ENCODE measurements at regions not wholly inside any gene's neighbourhood (a gene's known extent, or its start where the extent isn't known, plus 50 kb on each side); places are given as distances from the start of the nearest gene placed in this dataset.

DNA sequence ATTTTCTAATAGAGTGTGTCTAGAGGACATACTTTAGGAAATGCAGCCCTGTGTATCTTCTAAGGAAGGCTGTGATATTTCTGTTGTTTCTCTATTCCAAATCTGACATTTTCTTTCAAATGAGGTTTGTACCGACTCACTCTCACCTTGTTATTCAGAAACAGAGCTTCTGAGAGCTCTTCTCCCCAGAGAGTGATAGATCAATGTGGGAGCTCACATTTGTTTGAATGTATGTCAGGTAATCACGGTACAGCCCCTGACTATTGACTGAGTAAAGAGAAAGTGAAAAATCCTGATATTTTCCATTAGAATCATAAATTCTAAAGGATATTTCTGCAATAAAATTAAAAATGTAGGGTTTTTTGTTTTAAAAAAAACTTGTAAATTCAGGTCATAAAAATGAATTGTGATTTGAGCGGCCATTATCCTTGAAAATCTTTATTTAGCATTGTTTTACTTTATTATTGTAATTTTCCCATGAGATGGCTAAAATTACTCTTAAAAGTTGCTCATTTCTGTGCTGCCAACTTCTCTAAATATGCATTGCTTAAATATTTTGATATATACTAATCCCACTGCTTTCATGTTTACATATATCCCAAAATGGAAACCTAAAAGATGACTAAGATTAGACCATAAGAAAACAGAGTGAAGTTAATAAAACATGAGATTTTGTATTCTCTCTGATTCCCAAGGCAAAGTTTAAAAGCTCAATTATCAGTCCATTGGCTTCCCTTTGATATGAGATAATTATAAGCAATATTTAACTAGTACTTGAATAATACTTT lies 1226.8 kb upstream of the CITED2 start:
- no peaks in the 10 kb centered on the region for H4K20me1 ChIP-seq (ENCODE audit: insufficient read depth, poor library complexity, severe bottlenecking)
- no peaks in the 10 kb centered on the region for H3K27me3 ChIP-seq
- no peak overlapping the region for H2AFZ ChIP-seq
- H3K9me3 ChIP-seq (ENCODE audit: low read depth): no peaks in the 10 kb centered on the region
- no peak overlapping the region for H3K27ac ChIP-seq
- H3K4me1 ChIP-seq (ENCODE audit: insufficient read depth): no peaks in the 10 kb centered on the region
- no peak for DNase-seq (ENCODE audit: low spot score)
- H3K9me2 ChIP-seq (replicated peaks; ENCODE audit: insufficient read depth): no peaks in the 10 kb centered on the region
- TF ChIP-seq EZH2phosphoT487 (IDR thresholded peaks at IDR 0.05; ENCODE audit: low read depth, severe bottlenecking, unreplicated experiment): no peak
- no peak for TF ChIP-seq EZH2 (IDR thresholded peaks at IDR 0.05; ENCODE audit: borderline replicate concordance)
- no peak for TF ChIP-seq CTCF (IDR thresholded peaks at IDR 0.05; ENCODE audit: poor library complexity)
- H3K36me3 ChIP-seq (replicated peaks; ENCODE audit: insufficient read depth, low read depth): no peaks in the 10 kb centered on the region
- H3K4me3 ChIP-seq: no peak overlapping the region
- no peak overlapping the region for H3K4me2 ChIP-seq
- H3K79me2 ChIP-seq: no peaks in the 10 kb centered on the region
- WGBS (ENCODE audit: low lambda C conversion rate, missing lambda C conversion rate): 74% methylated on average over 3 of the region's 3 CpGs

GRCh38 chr6:140599916-140600315 lies 1225.5 kb upstream of the CITED2 start:
- H3K27ac ChIP-seq: no peak overlapping the region
- H3K9me3 ChIP-seq (ENCODE audit: low read depth): no peaks in the 10 kb centered on the region
- DNase-seq (ENCODE audit: low spot score): no peak
- H3K4me1 ChIP-seq (ENCODE audit: insufficient read depth): no peaks in the 10 kb centered on the region
- TF ChIP-seq CTCF (IDR thresholded peaks at IDR 0.05; ENCODE audit: poor library complexity): no peak
- no peak for TF ChIP-seq EZH2phosphoT487 (IDR thresholded peaks at IDR 0.05; ENCODE audit: low read depth, severe bottlenecking, unreplicated experiment)
- no peak for TF ChIP-seq EZH2 (IDR thresholded peaks at IDR 0.05; ENCODE audit: borderline replicate concordance)
- no peaks in the 10 kb centered on the region for H3K36me3 ChIP-seq (replicated peaks; ENCODE audit: insufficient read depth, low read depth)
- H3K4me2 ChIP-seq: no peak overlapping the region
- no peaks in the 10 kb centered on the region for H4K20me1 ChIP-seq (ENCODE audit: insufficient read depth, poor library complexity, severe bottlenecking)
- H3K79me2 ChIP-seq: no peaks in the 10 kb centered on the region
- no peaks in the 10 kb centered on the region for H3K27me3 ChIP-seq
- 80% methylated on average over 1 of the region's 1 CpG for WGBS (ENCODE audit: low lambda C conversion rate, missing lambda C conversion rate)
- H3K9me2 ChIP-seq (replicated peaks; ENCODE audit: insufficient read depth): no peaks in the 10 kb centered on the region
- H3K4me3 ChIP-seq: no peak overlapping the region
- no peak overlapping the region for H2AFZ ChIP-seq

DNA sequence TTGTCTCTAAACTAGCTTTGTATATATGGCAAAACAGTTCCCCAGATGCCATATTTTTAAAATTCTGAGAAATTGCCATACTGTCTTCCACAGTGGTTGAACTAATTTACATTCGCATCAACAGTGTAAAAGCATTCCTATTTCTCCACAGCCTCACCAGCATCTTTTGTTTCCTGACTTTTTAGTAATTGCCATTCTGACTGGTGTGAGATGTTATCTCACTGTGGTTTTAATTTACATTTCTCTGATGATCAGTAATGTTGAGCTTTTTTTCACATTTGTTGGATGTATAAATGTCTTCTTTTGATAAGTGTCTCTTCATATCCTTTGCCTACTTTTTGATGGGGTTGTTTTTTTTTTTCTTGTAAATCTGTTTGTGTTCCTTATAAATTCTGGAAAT lies 1222.7 kb upstream of the CITED2 start:
- no peaks in the 10 kb centered on the region for H3K79me2 ChIP-seq
- H3K9me3 ChIP-seq (ENCODE audit: low read depth): no peaks in the 10 kb centered on the region
- no peaks in the 10 kb centered on the region for H3K9me2 ChIP-seq (replicated peaks; ENCODE audit: insufficient read depth)
- H3K4me3 ChIP-seq: no peak overlapping the region
- no peak for DNase-seq (ENCODE audit: low spot score)
- H2AFZ ChIP-seq: no peak overlapping the region
- no peaks in the 10 kb centered on the region for H4K20me1 ChIP-seq (ENCODE audit: insufficient read depth, poor library complexity, severe bottlenecking)
- H3K27ac ChIP-seq: no peak overlapping the region
- WGBS (ENCODE audit: low lambda C conversion rate, missing lambda C conversion rate): 100% methylated on average over 1 of the region's 1 CpG
- H3K4me1 ChIP-seq (ENCODE audit: insufficient read depth): no peaks in the 10 kb centered on the region
- H3K4me2 ChIP-seq: no peak overlapping the region
- H3K27me3 ChIP-seq: no peaks in the 10 kb centered on the region
- no peaks in the 10 kb centered on the region for H3K36me3 ChIP-seq (replicated peaks; ENCODE audit: insufficient read depth, low read depth)
- TF ChIP-seq EZH2phosphoT487 (IDR thresholded peaks at IDR 0.05; ENCODE audit: low read depth, severe bottlenecking, unreplicated experiment) (no peak), CTCF (IDR thresholded peaks at IDR 0.05; ENCODE audit: poor library complexity) (no peak), EZH2 (IDR thresholded peaks at IDR 0.05; ENCODE audit: borderline replicate concordance) (no peak)

Data from hepatocyte (in vitro differentiated cells).